Activated CD8-positive, alpha-beta memory T cell treated with anti-CD3 and anti-CD28 coated beads, Interleukin-2, amount 10 ng/mL, durations not matched to agents 7 days and 5 days (primary cell): ENCODE measurements at regions not wholly inside any gene's neighbourhood (a gene's known extent, or its start where the extent isn't known, plus 50 kb on each side); places are given as distances from the start of the nearest gene placed in this dataset.

Experiments
- ATAC-seq: fragments of 150-1000 bp; cut with Tn5 transposase; one replicate; pipeline ENCODE4 v1.10.0; 2021; ENCODE audit warnings: moderate library complexity
- CTCF ChIA-PET: fragments of 350-600 bp; sonication (Branson Sonifier 250); formaldehyde crosslinking; loops from one replicate; lab custom pipeline; 2021; ENCODE audit warnings: antibody characterized with exemption; lab: Charles Lee
- DNase-seq: peaks from one replicate; pipeline ENCODE4 v3.0.0-alpha.2; 2020
- H3K27ac Mint-ChIP-seq: one replicate; pipeline ENCODE4 v1.8.0; 2021; ENCODE audit warnings: mild to moderate bottlenecking, mixed read lengths
- H3K27me3 Mint-ChIP-seq: one replicate; pipeline ENCODE4 v1.8.0; 2021; ENCODE audit warnings: mixed read lengths
- H3K36me3 Mint-ChIP-seq: one replicate; pipeline ENCODE4 v1.8.0; 2021; ENCODE audit warnings: mild to moderate bottlenecking, mixed read lengths
- H3K4me1 Mint-ChIP-seq: one replicate; pipeline ENCODE4 v1.8.0; 2021; ENCODE audit warnings: mixed read lengths
- H3K4me3 Mint-ChIP-seq: one replicate; pipeline ENCODE4 v1.8.0; 2021; ENCODE audit warnings: mild to moderate bottlenecking, moderate library complexity, mixed read lengths
- H3K9me3 Mint-ChIP-seq: one replicate; pipeline ENCODE4 v1.8.0; 2022; ENCODE audit warnings: low read depth, mixed read lengths

DNA sequence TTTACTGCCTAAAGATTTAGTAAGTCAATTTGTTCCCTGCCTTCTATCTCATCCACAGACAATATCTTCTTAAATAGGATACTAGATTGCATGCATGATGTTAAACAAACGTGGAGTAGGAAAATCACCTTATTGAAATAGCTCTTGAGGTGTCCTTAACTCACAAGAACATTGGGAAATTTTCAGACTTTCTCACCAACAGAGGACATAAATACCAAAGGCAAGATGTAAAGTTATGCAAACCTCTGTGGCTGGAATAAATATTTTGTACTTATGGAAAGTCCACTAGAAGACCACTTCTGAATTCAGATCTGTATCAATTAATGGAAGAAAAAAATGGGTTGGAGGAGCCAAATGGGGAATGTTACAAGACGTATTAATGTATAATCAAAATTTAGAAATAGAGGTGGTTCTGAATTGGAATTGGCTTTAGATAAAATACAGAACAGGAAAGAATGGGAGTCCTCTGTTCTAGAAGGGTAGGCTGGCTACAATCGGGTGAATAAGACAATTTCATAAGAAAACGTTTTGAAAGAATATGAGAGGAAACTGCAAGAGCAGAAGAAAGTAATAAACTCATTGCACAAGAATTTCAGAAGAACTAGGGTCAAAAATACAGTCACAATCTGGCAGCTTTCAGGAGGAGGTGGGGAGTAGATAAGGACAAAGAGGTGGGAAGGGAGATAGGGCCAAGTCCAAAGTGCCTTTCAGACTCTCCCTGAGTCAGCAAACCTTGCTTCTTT, 69.3 kb upstream of the FN1 start:
- H3K4me1 Mint-ChIP-seq = no peaks in the 10 kb centered on the region
- no peak overlapping the region for H3K27ac Mint-ChIP-seq
- no peak overlapping the region for H3K4me3 Mint-ChIP-seq
- CTCF ChIA-PET = no interaction called here
- no peaks in the 10 kb centered on the region for H3K36me3 Mint-ChIP-seq
- H3K27me3 Mint-ChIP-seq = peaks cover 12% of the 10 kb centered on the region
- H3K9me3 Mint-ChIP-seq = no peaks in the 10 kb centered on the region
- DNase-seq (no peak), ATAC-seq (no peak)

GRCh38 chr2:215504547-215504946, 68.7 kb upstream of the FN1 start:
- CTCF ChIA-PET = no interaction called here
- no peaks in the 10 kb centered on the region for H3K9me3 Mint-ChIP-seq
- ATAC-seq = no peak
- H3K36me3 Mint-ChIP-seq = no peaks in the 10 kb centered on the region
- no peaks in the 10 kb centered on the region for H3K4me1 Mint-ChIP-seq
- no peak overlapping the region for H3K4me3 Mint-ChIP-seq
- no peak overlapping the region for H3K27ac Mint-ChIP-seq
- DNase-seq = no peak
- peaks cover 12% of the 10 kb centered on the region for H3K27me3 Mint-ChIP-seq

DNA sequence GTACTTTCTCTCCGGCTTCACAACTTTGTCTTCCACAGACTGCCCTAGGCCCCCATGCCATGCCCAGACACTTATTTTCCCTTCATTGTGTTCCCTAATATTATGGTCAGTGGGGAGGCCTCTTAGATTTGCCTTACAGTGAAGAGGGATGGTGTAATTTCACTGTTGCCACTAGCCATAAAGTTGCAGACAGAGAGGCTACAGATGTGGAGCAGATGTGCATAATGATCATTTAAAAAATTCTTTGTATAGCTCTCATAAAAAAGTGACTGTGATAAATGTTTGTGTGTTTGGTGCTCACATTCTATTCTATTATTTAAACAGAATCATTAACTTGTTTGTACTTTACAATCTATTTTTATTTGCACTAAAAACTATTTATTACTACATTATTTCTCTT, 67.5 kb upstream of the FN1 start:
- DNase-seq (no peak), ATAC-seq (no peak)
- Mint-ChIP-seq H3K4me1 (no peaks in the 10 kb centered on the region), H3K27me3 (peaks cover 10% of the 10 kb centered on the region), H3K27ac (no peak overlapping the region), H3K36me3 (no peaks in the 10 kb centered on the region), H3K4me3 (no peak overlapping the region), H3K9me3 (no peaks in the 10 kb centered on the region)
- CTCF ChIA-PET = no interaction called here

DNA sequence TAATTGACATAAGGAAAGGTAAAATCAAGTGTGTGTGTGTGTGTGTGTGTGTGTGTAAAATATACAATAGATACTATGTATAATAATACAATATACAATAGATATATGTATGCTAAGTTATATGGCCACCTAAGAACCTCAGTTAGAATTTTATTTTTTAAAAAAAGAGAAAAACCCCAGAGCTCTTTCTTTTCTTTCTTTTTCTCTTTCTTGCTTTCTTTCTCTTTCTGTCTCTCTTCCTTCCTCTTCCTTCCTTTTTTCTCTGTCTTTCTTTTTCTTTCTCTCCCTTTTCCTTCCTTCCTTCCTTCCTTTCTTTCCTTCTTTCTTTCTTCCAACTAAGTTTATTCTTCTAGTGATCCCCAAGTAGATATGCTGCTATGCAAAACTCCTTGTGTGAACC, 64.6 kb upstream of the FN1 start:
- Mint-ChIP-seq H3K27me3 (peaks cover 1% of the 10 kb centered on the region), H3K4me3 (no peak overlapping the region), H3K4me1 (no peaks in the 10 kb centered on the region), H3K9me3 (no peaks in the 10 kb centered on the region), H3K36me3 (no peaks in the 10 kb centered on the region), H3K27ac (no peak overlapping the region)
- CTCF ChIA-PET = no interaction called here
- DNase-seq (no peak), ATAC-seq (no peak)

DNA sequence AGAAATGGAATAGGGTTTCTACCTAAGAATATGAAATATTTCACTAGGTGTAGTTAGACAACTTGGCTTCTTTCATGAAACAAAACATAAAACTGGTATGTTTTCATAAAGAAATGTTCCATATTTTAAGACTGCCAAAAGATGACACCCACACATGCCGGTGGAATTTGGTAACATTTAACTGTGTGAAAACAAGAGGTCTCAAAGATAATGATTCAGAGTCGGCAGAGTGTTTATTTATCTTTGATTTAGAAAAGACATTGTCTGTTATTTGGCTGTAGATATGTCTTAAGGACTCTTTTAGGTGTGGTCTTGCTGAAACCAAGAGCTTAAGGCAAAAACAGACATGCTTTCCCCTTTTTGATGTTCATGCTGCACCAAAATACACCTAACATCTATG, 63.5 kb upstream of the FN1 start:
- Mint-ChIP-seq H3K4me1 (no peaks in the 10 kb centered on the region), H3K36me3 (no peaks in the 10 kb centered on the region), H3K9me3 (no peaks in the 10 kb centered on the region), H3K4me3 (no peak overlapping the region), H3K27me3 (no peaks in the 10 kb centered on the region), H3K27ac (no peak overlapping the region)
- no peak for ATAC-seq
- CTCF ChIA-PET = no interaction called here
- no peak for DNase-seq

- Mint-ChIP-seq H3K4me1 (no peaks in the 10 kb centered on the region), H3K27ac (no peak overlapping the region), H3K36me3 (no peaks in the 10 kb centered on the region), H3K27me3 (no peaks in the 10 kb centered on the region), H3K4me3 (no peak overlapping the region), H3K9me3 (no peaks in the 10 kb centered on the region)
- CTCF ChIA-PET = no interaction called here
- DNase-seq (no peak), ATAC-seq (no peak)
Measured at GRCh38 chr2:215498431-215498830, 62.6 kb upstream of the FN1 start.

DNA sequence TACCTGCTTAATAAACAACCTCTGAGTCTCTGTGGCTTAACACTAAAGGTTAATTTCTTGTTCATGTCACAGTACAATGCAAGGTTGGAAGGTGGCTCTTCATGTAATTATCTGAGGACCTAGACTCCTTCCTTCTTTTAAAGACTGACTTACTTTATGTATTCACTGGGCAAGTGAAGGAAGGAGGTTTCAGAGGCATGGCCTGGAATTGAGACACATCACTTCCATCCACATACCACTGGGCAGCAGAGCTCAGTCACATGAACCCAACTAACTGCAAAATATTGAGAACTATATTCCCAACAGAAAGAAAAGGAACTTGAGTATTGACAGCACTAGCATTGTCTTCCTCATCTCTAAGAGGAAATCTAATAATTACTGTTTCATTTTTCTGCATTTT, 57.5 kb upstream of the FN1 start:
- Mint-ChIP-seq H3K4me3 (no peak overlapping the region), H3K9me3 (no peaks in the 10 kb centered on the region), H3K27me3 (peaks cover 3% of the 10 kb centered on the region), H3K4me1 (no peaks in the 10 kb centered on the region), H3K36me3 (no peaks in the 10 kb centered on the region), H3K27ac (no peak overlapping the region)
- CTCF ChIA-PET = no interaction called here
- DNase-seq (no peak), ATAC-seq (no peak)

DNA sequence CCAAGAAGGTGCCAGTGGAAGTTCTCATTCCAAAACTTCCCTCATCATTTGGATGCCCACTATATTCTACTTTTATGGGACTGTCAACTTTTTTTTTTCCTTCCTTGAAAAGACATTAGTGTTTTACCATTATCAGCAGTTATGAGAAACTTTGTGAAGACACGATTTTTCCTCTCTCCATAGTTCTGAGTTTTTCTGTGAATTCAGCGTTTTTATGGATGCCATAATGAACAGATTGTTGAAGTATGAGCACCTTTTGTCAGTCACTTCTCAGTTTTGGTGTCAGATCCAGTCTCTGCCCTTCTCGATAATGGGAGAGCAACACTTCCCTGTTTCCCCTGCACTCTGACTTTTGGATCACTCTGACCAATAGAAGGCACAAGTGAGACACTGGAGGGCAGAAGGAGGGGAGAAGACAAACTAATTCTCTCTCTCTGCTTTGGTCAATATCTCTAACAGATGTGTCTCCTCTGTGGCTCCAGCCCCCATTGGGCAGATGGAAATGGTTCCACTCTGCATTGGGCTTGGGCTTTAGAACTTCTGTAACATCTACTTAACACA, 53.5 kb upstream of the FN1 start:
- CTCF ChIA-PET = no interaction called here
- no peak for ATAC-seq
- DNase-seq = no peak
- Mint-ChIP-seq H3K27me3 (peaks cover 3% of the 10 kb centered on the region), H3K4me1 (no peaks in the 10 kb centered on the region), H3K9me3 (no peaks in the 10 kb centered on the region), H3K4me3 (no peak overlapping the region), H3K36me3 (no peaks in the 10 kb centered on the region), H3K27ac (no peak overlapping the region)

DNA sequence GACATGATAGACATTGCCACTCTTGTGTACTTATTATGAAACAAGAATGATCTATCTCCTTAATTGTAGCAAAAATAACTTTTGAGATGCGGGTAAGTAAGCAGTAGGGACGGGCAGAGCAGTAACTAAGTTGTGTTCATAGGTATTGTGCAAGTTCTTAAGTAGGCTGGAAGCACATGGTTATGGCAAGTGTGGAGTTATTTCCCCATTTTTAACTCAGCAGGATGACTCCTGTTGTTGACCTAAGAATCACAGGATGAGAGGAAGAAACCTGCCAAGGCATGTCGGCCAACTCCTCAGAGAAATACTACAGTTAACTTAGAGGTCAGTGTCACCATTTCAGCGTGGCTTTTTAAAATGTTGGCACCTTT, 51.1 kb upstream of the FN1 start:
- CTCF ChIA-PET = no interaction called here
- Mint-ChIP-seq H3K9me3 (no peaks in the 10 kb centered on the region), H3K27ac (no peak overlapping the region)

GRCh38 chr2:215486291-215487001, 50.6 kb upstream of the FN1 start:
- no peak for DNase-seq
- Mint-ChIP-seq H3K36me3 (no peaks in the 10 kb centered on the region), H3K4me1 (no peaks in the 10 kb centered on the region), H3K27me3 (peaks cover 3% of the 10 kb centered on the region), H3K9me3 (no peaks in the 10 kb centered on the region), H3K27ac (no peak overlapping the region), H3K4me3 (no peak overlapping the region)
- no peak for ATAC-seq
- CTCF ChIA-PET = no interaction called here

More for the DNA sequence above, 51.1 kb upstream of the FN1 start:
- no peak for ATAC-seq
- H3K4me1 Mint-ChIP-seq = no peaks in the 10 kb centered on the region
- H3K27me3 Mint-ChIP-seq = peaks cover 4% of the 10 kb centered on the region
- no peak overlapping the region for H3K4me3 Mint-ChIP-seq
- no peaks in the 10 kb centered on the region for H3K36me3 Mint-ChIP-seq
- DNase-seq = no peak
